ENCODE measurements at regions not wholly inside any gene's neighbourhood (a gene's known extent, or its start where the extent isn't known, plus 50 kb on each side); places are given as distances from the start of the nearest gene placed in this dataset.

DNA sequence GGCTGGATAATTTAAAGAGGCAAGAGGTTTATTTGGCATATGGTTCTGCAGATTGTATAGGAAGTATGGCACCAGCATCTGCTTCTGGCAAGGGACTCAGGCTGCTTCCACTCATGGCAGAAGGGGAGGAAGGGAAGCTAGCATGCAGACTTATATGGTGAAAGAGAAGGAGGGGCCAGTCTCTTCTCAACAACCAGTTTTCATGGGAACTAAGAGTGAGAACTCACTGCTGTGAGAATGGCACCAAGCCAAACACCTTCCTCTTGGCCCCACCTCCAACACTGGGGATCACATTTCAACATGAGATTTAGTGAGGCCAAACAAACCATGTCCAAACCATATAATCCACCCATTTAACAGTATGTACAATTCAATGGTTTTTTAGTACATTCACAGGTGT, 113.3 kb upstream of the SHB start:
- no peak for DNase-seq (ENCODE audit: low spot score)
- Histone ChIP-seq H3K27me3 (ENCODE audit: control insufficient read depth in 4 of 4, insufficient read depth in 4 of 4, low read length in 3 of 4) (no peaks in the 10 kb centered on the region), H3K9me3 (ENCODE audit: control insufficient read depth in 4 of 4, low read length in 3 of 4) (no peaks in the 10 kb centered on the region), H3K27ac (ENCODE audit: low read depth in 1 of 2, low read length in 2 of 2) (no peak overlapping the region), H3K36me3 (ENCODE audit: control insufficient read depth in 4 of 4, insufficient read depth in 3 of 4, low read depth in 1 of 4, low read length in 3 of 4) (no peaks in the 10 kb centered on the region), H3K9ac (ENCODE audit: low read depth in 1 of 2, low read length in 2 of 2) (no peak overlapping the region), H3K4me3 (ENCODE audit: low read depth in 1 of 3, low read length in 3 of 3) (no peak overlapping the region), H3K4me1 (ENCODE audit: control insufficient read depth in 4 of 4, insufficient read depth in 4 of 4, low read length in 3 of 4) (no peaks in the 10 kb centered on the region)
- TF ChIP-seq FOXA2 (IDR thresholded peaks at IDR 0.05) = no peak
- no peak for TF ChIP-seq MAX (IDR thresholded peaks at IDR 0.05)
- TF ChIP-seq RAD21 (IDR thresholded peaks at IDR 0.05) = no peak
- TF ChIP-seq NR2F2 (IDR thresholded peaks at IDR 0.05) = no peak
- no peak for TF ChIP-seq REST (IDR thresholded peaks at IDR 0.05)
- TF ChIP-seq, protein P1, sequence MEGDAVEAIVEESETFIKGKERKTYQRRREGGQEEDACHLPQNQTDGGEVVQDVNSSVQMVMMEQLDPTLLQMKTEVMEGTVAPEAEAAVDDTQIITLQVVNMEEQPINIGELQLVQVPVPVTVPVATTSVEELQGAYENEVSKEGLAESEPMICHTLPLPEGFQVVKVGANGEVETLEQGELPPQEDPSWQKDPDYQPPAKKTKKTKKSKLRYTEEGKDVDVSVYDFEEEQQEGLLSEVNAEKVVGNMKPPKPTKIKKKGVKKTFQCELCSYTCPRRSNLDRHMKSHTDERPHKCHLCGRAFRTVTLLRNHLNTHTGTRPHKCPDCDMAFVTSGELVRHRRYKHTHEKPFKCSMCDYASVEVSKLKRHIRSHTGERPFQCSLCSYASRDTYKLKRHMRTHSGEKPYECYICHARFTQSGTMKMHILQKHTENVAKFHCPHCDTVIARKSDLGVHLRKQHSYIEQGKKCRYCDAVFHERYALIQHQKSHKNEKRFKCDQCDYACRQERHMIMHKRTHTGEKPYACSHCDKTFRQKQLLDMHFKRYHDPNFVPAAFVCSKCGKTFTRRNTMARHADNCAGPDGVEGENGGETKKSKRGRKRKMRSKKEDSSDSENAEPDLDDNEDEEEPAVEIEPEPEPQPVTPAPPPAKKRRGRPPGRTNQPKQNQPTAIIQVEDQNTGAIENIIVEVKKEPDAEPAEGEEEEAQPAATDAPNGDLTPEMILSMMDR (IDR thresholded peaks at IDR 0.05; ENCODE audit: low read depth, low read length, missing input control) = no peak
- TF ChIP-seq HNF4A (conservative IDR thresholded peaks at IDR 0.05) = no peak
- TF ChIP-seq SP1 (IDR thresholded peaks at IDR 0.05) = no peak
- no peak for TF ChIP-seq RXRA (IDR thresholded peaks at IDR 0.05)
- TF ChIP-seq FOXA1 (IDR thresholded peaks at IDR 0.05) = no peak
- no peak for TF ChIP-seq TAF1 (conservative IDR thresholded peaks at IDR 0.05)
- no peak for TF ChIP-seq ZBTB33 (IDR thresholded peaks at IDR 0.05)
- TF ChIP-seq ATF3 (IDR thresholded peaks at IDR 0.05) = no peak
- no peak for TF ChIP-seq GABPA (IDR thresholded peaks at IDR 0.05 in 1 of 2, conservative IDR thresholded peaks at IDR 0.05 in 1 of 2)
- TF ChIP-seq JUND (IDR thresholded peaks at IDR 0.05) = no peak
- TF ChIP-seq EGR1 (IDR thresholded peaks at IDR 0.05; ENCODE audit: low read depth in 2 of 2) = no peak

DNA sequence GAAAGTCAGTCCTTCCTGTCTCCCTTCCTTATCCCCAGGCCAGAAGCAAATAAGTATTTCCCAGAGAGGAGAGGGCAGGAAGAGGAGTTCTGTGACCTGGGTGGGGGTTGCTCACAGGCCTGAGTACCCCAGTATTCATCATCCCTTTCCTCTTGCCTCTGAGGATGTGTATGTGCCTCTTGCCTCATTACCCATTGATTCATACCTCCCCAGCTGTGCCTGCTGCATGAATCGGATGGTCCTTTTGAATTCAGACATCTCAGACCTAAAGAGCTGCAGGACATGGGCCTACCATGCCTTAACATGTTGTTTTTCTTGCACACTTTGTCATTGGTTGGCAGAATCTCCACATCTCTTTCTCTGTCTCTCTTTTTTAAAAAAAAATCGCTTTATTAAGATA, 112.8 kb upstream of the SHB start:
- H3K36me3 ChIP-seq (ENCODE audit: control insufficient read depth in 4 of 4, insufficient read depth in 3 of 4, low read depth in 1 of 4, low read length in 3 of 4) = no peaks in the 10 kb centered on the region
- no peak overlapping the region for H3K9ac ChIP-seq (ENCODE audit: low read depth in 1 of 2, low read length in 2 of 2)
- H3K27ac ChIP-seq (ENCODE audit: low read depth in 1 of 2, low read length in 2 of 2) = no peak overlapping the region
- H3K4me1 ChIP-seq (ENCODE audit: control insufficient read depth in 4 of 4, insufficient read depth in 4 of 4, low read length in 3 of 4) = no peaks in the 10 kb centered on the region
- no peaks in the 10 kb centered on the region for H3K9me3 ChIP-seq (ENCODE audit: control insufficient read depth in 4 of 4, low read length in 3 of 4)
- no peak for DNase-seq (ENCODE audit: low spot score)
- H3K27me3 ChIP-seq (ENCODE audit: control insufficient read depth in 4 of 4, insufficient read depth in 4 of 4, low read length in 3 of 4) = no peaks in the 10 kb centered on the region
- WGBS = 84% methylated on average over 2 of the region's 2 CpGs
- no peak overlapping the region for H3K4me3 ChIP-seq (ENCODE audit: low read depth in 1 of 3, low read length in 3 of 3)
- TF ChIP-seq SP1 (IDR thresholded peaks at IDR 0.05) (no peak), TAF1 (conservative IDR thresholded peaks at IDR 0.05) (no peak), ZBTB33 (IDR thresholded peaks at IDR 0.05) (no peak), REST (IDR thresholded peaks at IDR 0.05) (no peak), GABPA (IDR thresholded peaks at IDR 0.05 in 1 of 2, conservative IDR thresholded peaks at IDR 0.05 in 1 of 2) (no peak), FOXA1 (IDR thresholded peaks at IDR 0.05) (no peak), ATF3 (IDR thresholded peaks at IDR 0.05) (no peak), YY1 (IDR thresholded peaks at IDR 0.05) (no peak), MAX (IDR thresholded peaks at IDR 0.05) (no peak), FOXA2 (IDR thresholded peaks at IDR 0.05) (no peak), HNF4G (IDR thresholded peaks at IDR 0.05) (no peak), NR2F2 (IDR thresholded peaks at IDR 0.05) (no peak), HNF4A (conservative IDR thresholded peaks at IDR 0.05) (no peak)

Data from liver (tissue), 8 donors.